ENCODE measurements at regions not wholly inside any gene's neighbourhood (a gene's known extent, or its start where the extent isn't known, plus 50 kb on each side); places are given as distances from the start of the nearest gene placed in this dataset.
"Not testable (repeated sequence)": the region's sequence is repeated elsewhere in the genome, so short reads cannot be mapped to it uniquely, and the experiment has no call there.

DNA sequence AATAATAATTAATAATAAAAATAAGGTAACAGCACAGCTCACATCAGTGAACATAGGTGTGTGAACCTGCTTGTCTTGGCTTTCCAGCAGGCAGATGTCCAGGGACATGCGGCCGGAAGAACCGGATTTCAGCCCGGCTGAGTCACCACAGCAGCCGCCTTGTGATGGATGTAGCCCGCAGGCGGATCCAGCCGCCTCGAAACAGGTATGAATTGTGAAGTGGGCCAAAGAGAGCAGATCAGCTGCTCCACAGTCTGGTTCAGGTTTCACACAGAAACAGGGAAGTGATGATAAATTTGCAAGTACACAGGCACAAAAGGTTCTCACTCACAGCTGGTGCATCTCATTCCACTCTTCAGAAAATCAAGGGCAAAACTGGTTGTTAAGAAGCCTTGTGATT is 55.1 kb downstream of the ID4 start:
- peaks cover 2% of the 10 kb centered on the region for H3K36me3 Mint-ChIP-seq
- no peaks in the 10 kb centered on the region for H3K4me1 Mint-ChIP-seq
- peaks cover 0 to 4% (median 3%) of the 10 kb centered on the region in 3 donors for H3K9me3 Mint-ChIP-seq
- H3K4me3 Mint-ChIP-seq: no peak overlapping the region
- H3K27ac Mint-ChIP-seq: no peak overlapping the region
- no peaks in the 10 kb centered on the region for H3K27me3 Mint-ChIP-seq

DNA sequence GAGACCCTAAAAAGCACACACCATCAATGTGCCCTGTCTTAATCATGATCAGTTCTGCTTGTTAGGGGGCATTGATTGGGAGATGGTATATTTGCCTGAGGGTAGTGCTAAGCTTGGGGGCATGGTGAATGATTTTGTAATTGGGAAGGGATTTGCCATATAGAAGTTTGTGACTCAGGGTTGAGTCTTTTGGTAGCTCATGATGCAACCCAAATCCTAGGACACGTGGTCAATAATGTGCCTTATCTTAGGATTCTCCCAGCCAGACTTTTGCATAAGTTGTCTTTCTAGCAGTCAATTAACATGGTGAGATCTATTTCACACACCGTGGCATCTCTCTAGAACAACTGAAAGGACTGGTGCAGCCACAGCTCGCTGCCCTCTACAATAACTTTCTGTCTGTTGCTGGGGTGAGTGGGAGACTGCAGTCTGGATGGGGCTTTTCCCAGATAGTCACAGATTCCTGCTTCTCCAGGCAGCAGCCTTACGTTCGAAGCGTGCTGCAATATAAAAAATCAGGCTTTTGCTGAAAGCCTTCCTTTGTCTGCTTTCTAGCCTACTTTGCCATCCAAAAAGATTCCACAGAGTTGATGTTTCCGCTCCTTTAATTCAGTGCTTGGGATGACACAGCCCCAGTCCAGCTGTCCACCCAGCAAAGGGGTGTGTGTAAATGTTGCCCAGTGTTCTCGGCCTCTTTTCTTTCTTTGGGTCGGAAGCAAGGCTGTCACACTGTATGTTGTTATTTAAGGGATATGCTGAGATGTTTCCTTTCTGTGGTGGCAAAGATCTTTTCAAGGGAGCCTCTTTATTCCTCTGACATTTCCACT is 58.9 kb downstream of the ID4 start:
- H3K27me3 Mint-ChIP-seq: no peaks in the 10 kb centered on the region
- H3K27ac Mint-ChIP-seq: no peak overlapping the region
- no peaks in the 10 kb centered on the region for H3K4me1 Mint-ChIP-seq
- peaks cover 2% of the 10 kb centered on the region for H3K36me3 Mint-ChIP-seq
- H3K4me3 Mint-ChIP-seq: no peak overlapping the region
- H3K9me3 Mint-ChIP-seq: peaks cover 0 to 9% (median 3%) of the 10 kb centered on the region in 3 donors

DNA sequence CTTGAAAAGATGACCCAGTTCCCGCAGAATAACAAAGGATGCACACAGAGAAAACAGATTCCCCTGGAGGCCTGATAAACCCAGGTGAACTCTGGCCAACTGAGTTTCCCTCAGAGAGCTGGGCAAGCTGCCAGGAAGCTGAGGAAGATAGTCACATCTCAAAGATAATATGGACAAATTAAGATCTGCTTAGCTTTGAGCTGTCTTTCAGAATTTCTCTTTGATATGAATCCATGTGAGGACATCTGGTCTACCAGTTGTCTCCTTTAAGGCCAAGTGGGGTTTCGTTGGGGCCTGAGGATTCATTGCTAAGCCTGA is 59.5 kb downstream of the ID4 start:
- H3K27ac Mint-ChIP-seq: no peak overlapping the region
- H3K27me3 Mint-ChIP-seq: no peaks in the 10 kb centered on the region
- no peaks in the 10 kb centered on the region for H3K4me1 Mint-ChIP-seq
- H3K4me3 Mint-ChIP-seq: no peak overlapping the region
- peaks cover 0 to 9% (median 3%) of the 10 kb centered on the region in 3 donors for H3K9me3 Mint-ChIP-seq
- H3K36me3 Mint-ChIP-seq: peaks cover 2% of the 10 kb centered on the region

DNA sequence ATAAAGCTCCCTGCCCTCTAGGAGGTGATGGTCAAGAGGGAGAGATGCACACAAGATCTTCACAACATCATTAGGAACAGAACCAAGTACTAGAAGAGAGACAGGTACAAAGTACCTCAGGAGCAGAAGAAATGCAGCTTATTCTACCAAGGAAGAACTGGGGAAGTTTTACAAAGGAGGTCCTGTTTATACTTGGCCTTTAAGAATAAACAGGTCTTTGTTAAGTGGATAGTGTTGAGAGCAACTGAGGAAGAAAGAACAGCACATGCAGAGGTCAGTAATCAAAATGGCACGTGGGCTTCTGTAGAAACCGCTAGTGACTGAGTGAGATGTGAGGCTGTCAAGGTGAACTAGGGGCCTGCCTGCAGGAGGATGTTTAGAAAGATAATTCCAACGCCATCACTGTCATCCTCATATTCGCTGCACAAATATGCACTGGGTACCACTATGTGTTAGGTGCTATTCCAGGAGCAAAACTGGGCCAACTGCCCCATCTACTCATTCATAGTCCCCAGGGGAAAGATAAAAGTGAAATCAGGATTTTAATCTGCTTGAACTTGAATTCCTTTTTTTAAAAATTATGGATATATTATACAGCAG is 61.1 kb downstream of the ID4 start:
- no peak overlapping the region for H3K27ac Mint-ChIP-seq
- no peaks in the 10 kb centered on the region for H3K4me1 Mint-ChIP-seq
- H3K27me3 Mint-ChIP-seq: no peaks in the 10 kb centered on the region
- peaks cover 2% of the 10 kb centered on the region for H3K36me3 Mint-ChIP-seq
- H3K9me3 Mint-ChIP-seq: peaks cover 0 to 9% (median 3%) of the 10 kb centered on the region in 3 donors
- no peak overlapping the region for H3K4me3 Mint-ChIP-seq

DNA sequence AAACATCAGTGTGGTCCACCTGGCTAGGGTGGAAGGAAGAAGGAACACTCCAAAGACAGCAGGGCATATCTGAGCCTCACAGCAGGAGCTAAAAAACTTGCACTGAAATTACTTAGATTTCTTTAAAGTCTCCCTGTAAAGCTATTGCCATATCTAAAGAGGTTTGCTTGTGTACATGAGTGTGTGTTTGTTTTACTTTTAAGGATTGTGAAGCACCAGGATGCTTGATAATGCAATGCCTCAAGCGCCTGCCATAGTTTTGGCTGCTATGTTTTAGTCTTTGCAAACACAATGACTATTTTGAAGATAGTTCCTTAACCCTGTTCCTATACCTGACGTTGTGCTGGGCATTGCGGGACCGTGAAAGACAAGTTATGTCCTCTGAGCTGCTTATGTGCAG is 65.0 kb downstream of the ID4 start:
- H3K9me3 Mint-ChIP-seq: peaks cover 0 to 7% (median 0%) of the 10 kb centered on the region in 3 donors
- H3K4me1 Mint-ChIP-seq: no peaks in the 10 kb centered on the region
- no peak overlapping the region for H3K27ac Mint-ChIP-seq
- H3K36me3 Mint-ChIP-seq: peaks cover 2% of the 10 kb centered on the region
- H3K4me3 Mint-ChIP-seq: no peak overlapping the region
- H3K27me3 Mint-ChIP-seq: no peaks in the 10 kb centered on the region

DNA sequence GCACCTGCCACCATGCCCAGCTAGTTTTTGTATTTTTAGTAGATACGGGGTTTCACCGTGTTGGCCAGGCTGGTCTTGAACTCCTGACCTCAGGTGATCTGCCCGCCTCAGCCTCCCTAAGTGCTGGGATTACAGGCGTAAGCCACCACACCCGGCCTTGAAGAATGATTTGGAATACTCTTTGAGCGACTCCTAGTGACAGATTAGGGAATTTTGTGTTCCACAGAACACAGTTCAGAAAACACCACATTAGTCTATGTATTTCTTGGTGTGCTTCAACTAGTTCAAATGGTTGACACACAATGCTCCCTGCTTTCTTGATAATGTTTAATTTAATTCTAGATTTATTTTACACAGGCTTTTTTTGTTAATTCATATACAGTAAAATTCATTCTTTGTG is 67.2 kb downstream of the ID4 start:
- not testable (repeated sequence) for H3K9me3 Mint-ChIP-seq, H3K4me1 Mint-ChIP-seq, H3K27me3 Mint-ChIP-seq, H3K4me3 Mint-ChIP-seq, H3K27ac Mint-ChIP-seq, H3K36me3 Mint-ChIP-seq

DNA sequence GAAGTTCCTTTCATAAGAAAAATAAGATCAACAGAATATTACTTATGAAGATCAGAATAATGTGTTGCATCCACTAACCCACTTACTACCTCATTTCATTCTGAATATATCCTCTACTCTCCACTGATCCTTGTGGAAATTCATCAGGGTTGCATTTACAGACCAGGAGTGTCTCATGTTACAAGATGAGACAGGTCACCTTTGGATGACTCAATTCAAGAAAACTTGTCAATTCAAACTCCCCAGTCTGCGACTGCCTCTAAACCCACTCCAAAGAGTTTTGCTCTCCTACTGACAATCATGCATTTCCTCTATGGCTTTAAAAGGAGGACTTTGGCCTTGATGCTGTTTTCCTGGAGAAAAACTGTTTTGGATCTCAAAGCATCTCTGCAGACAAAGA is 68.4 kb downstream of the ID4 start:
- peaks cover 2% of the 10 kb centered on the region for H3K36me3 Mint-ChIP-seq
- H3K27me3 Mint-ChIP-seq: no peaks in the 10 kb centered on the region

DNA sequence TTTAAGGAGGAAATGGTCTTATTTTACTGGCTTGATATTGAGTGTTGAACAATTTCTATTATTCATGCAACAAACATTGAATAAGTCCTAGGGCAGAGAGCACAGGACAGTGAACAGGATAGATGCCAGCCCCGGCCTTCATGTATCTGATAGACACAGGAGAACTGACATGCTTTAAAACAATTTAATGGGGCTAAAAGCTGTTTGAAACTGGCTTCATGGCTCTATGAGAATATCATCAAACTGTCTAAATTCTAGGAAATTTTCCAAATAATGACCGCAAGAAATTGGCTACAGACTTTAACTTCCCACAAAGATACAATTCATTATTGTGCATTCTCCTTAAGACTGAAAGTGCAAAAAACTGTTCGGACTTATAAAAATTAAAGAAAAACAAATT is 69.0 kb downstream of the ID4 start:
- H3K27ac Mint-ChIP-seq: no peak overlapping the region
- H3K36me3 Mint-ChIP-seq: peaks cover 2% of the 10 kb centered on the region
- H3K27me3 Mint-ChIP-seq: no peaks in the 10 kb centered on the region
- no peaks in the 10 kb centered on the region for H3K4me1 Mint-ChIP-seq
- H3K4me3 Mint-ChIP-seq: no peak overlapping the region
- H3K9me3 Mint-ChIP-seq: no peaks in the 10 kb centered on the region

More for the DNA sequence above, 68.4 kb downstream of the ID4 start:
- Mint-ChIP-seq H3K4me1 (no peaks in the 10 kb centered on the region), H3K27ac (no peak overlapping the region), H3K9me3 (no peaks in the 10 kb centered on the region), H3K4me3 (no peak overlapping the region)

DNA sequence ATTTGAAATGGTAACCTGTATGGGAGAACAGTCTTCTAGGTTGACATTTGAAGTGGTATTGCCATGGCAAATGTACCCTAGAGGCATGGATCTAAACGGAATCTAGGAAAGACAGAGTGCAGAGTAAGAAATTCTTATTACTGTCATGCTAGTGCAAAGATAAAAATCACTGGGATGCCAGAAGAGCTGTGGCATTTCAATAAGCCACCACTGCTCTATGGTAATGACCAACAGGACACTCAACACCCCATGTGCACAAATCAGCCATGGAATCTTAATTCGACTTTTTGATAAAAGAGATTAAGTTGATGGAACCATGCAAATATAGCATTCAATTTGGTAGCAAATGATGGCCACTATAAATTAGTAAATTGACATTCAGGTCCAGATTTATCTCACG is 74.1 kb downstream of the ID4 start:
- H3K4me3 Mint-ChIP-seq: no peak overlapping the region
- H3K27me3 Mint-ChIP-seq: no peaks in the 10 kb centered on the region
- no peaks in the 10 kb centered on the region for H3K36me3 Mint-ChIP-seq
- no peaks in the 10 kb centered on the region for H3K4me1 Mint-ChIP-seq
- H3K9me3 Mint-ChIP-seq: peaks cover 6 to 19% (median 7%) of the 10 kb centered on the region in 3 donors
- H3K27ac Mint-ChIP-seq: no peak overlapping the region

DNA sequence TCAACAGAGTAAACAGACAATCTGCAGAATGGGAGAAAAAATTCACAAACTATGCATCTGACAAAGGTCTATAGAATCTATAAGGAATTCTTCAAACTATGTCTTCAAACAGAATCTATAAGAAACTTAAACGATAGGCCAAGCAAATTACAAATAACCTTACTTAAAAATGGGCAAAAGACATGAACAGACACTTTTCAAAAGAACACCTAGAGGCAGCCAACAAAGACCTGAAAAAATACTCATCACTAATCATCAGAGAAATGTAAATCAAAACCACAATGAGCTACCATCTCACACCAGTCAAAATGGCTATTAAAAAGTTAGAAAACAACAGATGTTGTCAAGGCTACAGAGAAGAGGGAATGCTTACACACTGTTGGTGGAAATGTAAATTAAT is 81.3 kb downstream of the ID4 start:
- H3K36me3 Mint-ChIP-seq: no peaks in the 10 kb centered on the region
- no peak overlapping the region for H3K4me3 Mint-ChIP-seq
- H3K4me1 Mint-ChIP-seq: no peaks in the 10 kb centered on the region
- H3K27ac Mint-ChIP-seq: no peak overlapping the region
- H3K27me3 Mint-ChIP-seq: peaks cover 3% of the 10 kb centered on the region
- H3K9me3 Mint-ChIP-seq: peaks cover 9 to 41% (median 9%) of the 10 kb centered on the region in 3 donors

DNA sequence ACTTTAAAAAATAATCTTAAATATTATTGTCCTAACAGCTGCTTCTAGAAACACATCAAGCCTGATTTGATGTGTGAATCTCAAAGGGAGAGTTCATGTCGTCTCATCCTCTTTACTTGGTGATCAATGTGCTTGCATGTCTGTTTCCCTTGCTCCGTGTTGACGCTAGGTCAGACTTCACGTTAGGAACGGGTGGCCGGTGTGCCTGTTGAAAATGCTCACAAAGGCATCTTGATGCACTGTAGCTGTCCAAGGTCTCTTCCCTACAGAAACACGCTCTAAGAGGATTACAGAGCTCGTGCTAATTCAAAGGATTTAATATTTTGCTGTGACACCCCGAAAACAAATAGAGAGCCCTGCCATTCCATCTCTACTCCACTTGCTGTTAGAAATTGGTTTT is 84.6 kb downstream of the ID4 start:
- peaks cover 4 to 16% (median 6%) of the 10 kb centered on the region in 3 donors for H3K9me3 Mint-ChIP-seq
- no peaks in the 10 kb centered on the region for H3K4me1 Mint-ChIP-seq
- peaks cover 3% of the 10 kb centered on the region for H3K27me3 Mint-ChIP-seq
- peaks cover 2% of the 10 kb centered on the region for H3K36me3 Mint-ChIP-seq
- no peak overlapping the region for H3K27ac Mint-ChIP-seq
- no peak overlapping the region for H3K4me3 Mint-ChIP-seq

DNA sequence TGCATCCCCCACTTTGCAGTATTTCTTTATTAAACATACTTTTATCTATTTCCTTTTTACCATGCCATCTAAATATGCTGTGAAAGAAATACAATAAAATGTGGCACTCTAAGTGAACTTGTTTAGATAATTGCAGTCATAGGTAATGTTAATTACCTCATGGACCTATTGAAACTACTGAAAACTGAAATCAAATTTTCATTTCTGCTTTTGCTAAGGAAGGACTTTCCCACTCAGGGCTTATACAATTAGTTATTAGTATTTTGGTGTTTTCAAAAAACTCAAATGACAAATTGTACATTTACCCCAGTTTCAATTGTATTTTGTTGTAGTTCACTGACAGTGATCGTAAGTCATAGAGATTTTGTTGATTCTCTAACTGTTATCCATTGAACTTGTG is 88.4 kb downstream of the ID4 start:
- no peak overlapping the region for H3K27ac Mint-ChIP-seq
- H3K4me1 Mint-ChIP-seq: no peaks in the 10 kb centered on the region
- H3K36me3 Mint-ChIP-seq: peaks cover 2% of the 10 kb centered on the region
- peaks cover 0 to 2% (median 0%) of the 10 kb centered on the region in 3 donors for H3K9me3 Mint-ChIP-seq
- H3K4me3 Mint-ChIP-seq: no peak overlapping the region
- peaks cover 3% of the 10 kb centered on the region for H3K27me3 Mint-ChIP-seq

DNA sequence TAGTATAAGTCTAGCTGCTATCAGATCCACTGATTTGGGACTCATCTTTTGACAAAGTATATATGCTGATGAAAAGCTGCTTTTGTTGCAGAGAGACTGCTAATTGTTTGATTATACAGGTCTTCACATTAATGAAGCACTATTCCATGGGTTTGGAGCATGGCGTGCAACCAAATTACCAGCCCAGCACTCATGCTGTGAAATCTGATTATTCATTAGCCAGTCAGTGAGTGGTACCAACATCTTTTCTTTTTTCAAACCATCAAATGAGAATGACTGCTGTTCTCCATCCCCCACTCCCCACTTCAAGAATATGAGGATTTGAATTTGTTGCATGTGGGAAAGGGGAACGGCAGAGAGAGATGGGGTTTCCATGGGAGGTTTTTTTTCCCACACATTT is 91.3 kb downstream of the ID4 start:
- Mint-ChIP-seq H3K4me3 (no peak overlapping the region), H3K27ac (no peak overlapping the region), H3K4me1 (peaks cover 0 to 1% (median 0%) of the 10 kb centered on the region in 3 donors), H3K27me3 (no peaks in the 10 kb centered on the region), H3K36me3 (peaks cover 4% of the 10 kb centered on the region), H3K9me3 (peaks cover 0 to 4% (median 2%) of the 10 kb centered on the region in 3 donors)

DNA sequence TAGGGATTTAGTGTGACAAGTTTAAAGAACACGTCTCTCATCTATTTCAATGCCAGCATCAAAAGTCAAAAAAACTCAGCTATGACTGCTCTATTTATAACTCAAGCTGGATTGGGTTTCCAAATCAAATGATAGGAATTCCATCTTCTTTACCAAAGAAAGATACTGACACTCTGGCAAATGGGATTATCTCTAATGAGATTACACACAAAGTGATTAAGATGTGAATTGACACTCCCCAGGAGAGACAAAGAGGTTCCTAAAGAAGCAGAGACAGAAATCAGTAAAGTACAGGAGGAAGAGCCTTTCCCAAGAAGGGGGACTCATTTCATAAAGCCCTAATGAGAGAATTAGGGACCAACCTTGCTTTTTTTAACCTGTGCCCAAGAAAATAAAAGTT is 92.1 kb downstream of the ID4 start:
- Mint-ChIP-seq H3K4me3 (no peak overlapping the region), H3K27me3 (no peaks in the 10 kb centered on the region), H3K9me3 (peaks cover 0 to 4% (median 1%) of the 10 kb centered on the region in 3 donors), H3K4me1 (peaks cover 0 to 1% (median 0%) of the 10 kb centered on the region in 3 donors), H3K36me3 (peaks cover 4% of the 10 kb centered on the region), H3K27ac (peak overlapping the region in 1 of 3 donors; percentile 13)

DNA sequence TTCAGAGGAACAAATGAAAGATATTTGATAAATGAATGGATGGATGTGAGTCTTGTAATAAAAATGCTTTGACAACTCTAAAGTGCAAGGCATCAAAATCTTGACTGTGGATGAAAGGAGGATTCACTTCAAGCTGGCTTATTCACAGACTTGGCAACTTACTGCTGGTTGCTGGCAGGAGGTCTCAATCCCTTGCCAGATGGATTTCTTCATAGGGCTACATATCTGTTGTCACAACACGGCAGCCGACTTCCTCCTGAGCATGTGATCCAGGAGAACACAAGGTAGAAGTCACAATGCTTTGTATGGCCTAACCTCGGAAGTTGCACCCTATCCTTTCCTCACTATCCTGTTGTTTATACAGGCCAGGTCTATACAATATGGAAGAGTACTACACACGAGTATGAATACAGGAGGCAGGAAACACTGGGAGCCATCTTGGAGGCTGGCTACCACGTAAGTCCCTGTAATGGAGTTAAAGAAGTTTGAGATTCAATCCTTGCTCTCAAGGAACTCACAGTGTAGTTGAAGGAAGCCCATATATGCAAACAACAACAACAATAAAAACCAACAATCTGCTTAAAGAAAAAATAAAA is 97.9 kb downstream of the ID4 start:
- H3K9me3 Mint-ChIP-seq: peaks cover 0 to 4% (median 4%) of the 10 kb centered on the region in 3 donors
- H3K4me3 Mint-ChIP-seq: no peak overlapping the region

DNA sequence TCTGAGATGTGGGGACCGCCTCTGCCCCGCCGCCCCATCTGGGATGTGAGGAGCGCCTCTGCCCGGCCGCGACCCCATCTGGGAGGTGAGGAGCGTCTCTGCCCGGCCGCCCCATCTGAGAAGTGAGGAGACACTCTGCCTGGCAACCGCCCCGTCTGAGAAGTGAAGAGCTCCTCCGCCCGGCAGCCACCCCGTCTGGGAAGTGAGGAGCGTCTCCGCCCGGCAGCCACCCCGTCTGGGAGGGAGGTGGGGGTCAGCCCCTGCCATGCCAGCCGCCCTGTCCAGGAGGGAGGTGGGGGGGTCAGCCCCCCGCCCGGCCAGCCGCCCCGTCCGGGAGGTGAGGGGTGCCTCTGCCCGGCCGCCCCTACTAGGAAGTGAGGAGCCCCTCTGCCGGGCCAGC is 102.2 kb downstream of the ID4 start:
- H3K4me3 Mint-ChIP-seq, H3K36me3 Mint-ChIP-seq, H3K27ac Mint-ChIP-seq, H3K9me3 Mint-ChIP-seq, H3K27me3 Mint-ChIP-seq, H3K4me1 Mint-ChIP-seq: not testable (repeated sequence)

More for the DNA sequence above, 97.9 kb downstream of the ID4 start:
- Mint-ChIP-seq H3K36me3 (peaks cover 2% of the 10 kb centered on the region), H3K4me1 (peaks cover 0 to 1% (median 0%) of the 10 kb centered on the region in 3 donors), H3K27me3 (no peaks in the 10 kb centered on the region), H3K27ac (no peak overlapping the region)

Measured in IgD-negative memory B cell (primary cell).